HG03039 (cell line): ENCODE measurements at regions not wholly inside any gene's neighbourhood (a gene's known extent, or its start where the extent isn't known, plus 50 kb on each side); places are given as distances from the start of the nearest gene placed in this dataset.
"Not testable (repeated sequence)": the region's sequence is repeated elsewhere in the genome, so short reads cannot be mapped to it uniquely, and the experiment has no call there.

Source experiments
- ATAC-seq: cut with Tn5 transposase; IDR thresholded peaks from one replicate; pipeline ENCODE4 v1.9.1; 2021; ENCODE audit warnings: mild to moderate bottlenecking, moderate library complexity; ENCODE audit not compliant: unreplicated experiment

DNA sequence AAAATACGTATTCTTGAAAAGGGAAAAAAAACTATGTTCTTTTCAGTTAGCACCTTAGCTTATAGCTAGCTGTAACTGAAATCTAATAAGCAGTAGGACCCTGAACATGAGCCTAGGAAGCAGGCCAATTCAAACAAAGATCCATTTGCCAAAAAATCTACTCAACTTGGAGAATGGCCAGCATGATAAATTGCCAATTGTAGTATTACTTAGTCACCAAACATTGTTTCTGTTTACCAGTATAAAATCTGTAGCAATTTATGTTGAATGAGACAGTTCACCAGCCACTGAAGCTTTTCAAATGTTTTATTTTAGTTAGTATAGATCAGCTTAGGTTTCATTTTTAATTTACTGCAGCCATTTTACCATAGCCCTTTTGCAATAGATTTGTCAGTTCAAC, 323.6 kb upstream of the DIPK2B start:
- ATAC-seq = no peak

DNA sequence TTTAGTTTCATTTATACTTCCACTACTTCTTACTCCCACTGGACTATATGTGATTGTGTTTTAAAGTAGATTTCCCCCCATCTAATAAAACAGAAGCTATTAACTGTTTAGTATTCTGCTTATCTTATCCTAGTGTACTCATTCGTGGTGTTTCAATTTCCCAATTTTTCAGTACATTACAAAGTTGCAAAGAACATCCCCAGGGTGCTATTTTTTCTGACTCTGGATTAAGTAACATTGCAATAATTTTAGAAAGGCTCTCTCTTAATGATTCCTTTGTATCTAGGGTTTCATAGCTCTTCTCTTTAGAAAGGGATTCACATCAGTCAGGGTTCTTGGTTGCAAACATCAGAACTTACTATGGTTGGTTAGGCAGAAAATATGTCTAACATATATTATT, 317.9 kb upstream of the DIPK2B start:
- ATAC-seq = no peak

DNA sequence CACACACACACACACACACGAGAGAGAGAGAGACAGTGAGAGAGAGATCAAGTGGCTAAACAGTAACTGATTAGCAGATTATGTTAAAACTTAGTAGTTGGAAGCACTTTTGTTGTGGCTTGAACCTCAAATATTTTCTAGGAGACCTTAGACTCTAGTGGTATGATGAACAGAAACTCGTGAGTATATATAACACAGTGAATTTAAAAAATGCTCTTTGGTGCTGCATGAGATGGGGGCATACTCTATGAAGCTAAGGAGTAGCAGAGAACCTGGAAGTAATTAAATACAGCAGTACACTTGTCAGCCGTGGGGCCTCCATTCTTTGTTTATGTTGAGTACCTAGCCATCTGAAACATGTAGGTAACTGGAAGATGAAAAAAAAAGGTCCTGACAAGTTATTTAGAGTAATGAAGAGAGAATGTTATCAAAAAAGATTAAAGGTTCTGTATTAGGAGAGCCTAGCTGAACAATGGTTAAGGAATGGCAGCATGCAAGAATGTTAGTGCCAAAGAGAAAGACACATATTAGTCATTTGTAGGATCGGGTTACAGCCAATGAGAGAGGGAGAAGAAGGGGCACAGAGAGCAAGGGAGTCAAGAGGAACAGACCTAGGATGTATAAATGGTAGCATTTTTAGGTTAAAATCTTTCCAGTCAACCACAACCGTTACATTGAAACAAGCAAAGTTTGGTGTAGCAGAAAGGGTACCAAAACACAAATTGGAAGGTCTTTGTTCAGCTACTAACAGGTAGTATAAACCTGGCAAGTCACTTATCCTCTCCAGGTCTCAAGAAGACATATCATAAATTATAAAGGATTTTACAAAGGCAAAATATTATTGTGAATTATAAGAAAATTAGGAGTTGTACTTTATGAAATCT, 316.7 kb upstream of the DIPK2B start:
- ATAC-seq = no peak

DNA sequence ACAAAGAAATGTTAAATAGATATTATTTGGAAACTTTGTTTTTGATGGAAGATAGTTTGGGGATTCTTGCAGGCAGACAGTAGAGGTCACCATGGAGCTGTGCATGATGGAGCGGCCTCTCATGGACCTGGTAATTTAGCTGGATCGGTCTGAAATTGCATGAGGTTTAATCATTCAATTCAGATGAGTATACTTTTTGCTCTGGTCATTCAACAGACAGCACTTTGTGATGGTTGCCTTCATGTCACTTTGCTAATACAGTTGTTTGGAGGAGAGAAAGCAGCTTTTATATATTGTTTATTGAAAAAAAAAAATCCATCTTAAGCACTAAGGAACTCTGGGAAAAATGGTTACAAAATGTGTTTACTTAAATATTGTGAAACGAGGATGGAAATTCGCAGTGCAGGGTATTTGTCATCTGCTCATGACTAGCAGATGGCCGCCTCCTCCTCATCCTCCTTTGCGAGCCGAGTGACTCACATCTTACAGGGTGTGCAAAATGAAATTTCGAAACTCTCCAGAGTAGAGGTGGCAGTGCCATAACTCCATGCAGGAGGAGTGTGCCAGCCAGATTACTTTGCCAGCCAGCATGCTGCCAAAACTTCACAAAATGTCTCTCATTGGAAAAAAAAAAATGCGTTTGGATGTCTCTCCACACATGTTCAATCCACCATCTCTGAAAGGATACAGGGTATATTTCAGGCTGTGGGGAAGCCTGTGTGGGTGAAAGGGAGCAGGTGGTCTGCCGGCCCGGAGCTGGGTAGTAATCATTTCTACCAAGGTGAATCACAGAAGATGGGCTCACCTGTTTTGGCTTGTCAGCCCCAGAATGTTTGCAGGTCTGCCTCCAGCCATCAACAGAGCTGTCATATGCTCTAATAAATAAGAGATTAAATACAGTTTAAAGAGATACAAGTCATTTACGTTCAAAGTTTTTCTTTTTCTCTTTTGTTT, 314.9 kb upstream of the DIPK2B start:
- no peak for ATAC-seq

DNA sequence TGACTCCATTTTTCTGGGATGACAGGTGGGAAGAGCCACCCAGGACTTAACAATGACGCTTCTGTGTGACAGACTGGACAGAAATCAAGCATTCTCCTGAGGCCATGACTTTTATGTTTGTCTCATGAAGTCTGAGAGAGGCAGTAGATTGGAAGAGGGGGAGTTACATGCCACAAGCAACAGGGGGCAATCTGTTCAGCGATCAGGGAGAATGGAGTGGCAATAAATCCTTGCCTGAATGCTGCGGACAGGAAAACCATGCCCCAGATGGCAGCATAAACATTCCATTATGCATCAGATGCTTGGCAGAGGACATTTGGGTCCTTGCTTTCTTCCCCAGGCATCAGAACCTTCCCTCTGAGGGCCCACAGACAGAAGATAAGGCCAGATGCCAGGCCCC, 312.4 kb upstream of the DIPK2B start:
- ATAC-seq = no peak

DNA sequence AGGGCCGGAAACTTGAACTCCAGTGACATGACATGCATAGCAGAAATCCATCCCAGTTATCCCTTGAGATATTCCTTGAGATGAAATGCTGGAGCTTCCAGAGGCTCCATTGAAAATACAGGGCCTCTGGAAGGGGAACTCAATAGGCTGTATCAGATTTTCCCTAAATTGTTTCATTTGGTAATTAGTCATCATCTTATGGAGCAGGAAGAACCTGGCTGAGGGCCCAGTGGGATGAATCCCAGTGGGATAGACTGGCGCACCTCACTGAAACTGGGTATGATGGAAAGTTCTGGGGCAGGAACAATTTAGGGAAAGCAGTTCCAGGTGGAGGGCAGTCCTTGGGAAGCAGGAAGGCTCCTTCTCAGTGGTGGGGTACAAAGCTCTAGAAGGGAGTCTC, 307.8 kb upstream of the DIPK2B start:
- no peak for ATAC-seq

DNA sequence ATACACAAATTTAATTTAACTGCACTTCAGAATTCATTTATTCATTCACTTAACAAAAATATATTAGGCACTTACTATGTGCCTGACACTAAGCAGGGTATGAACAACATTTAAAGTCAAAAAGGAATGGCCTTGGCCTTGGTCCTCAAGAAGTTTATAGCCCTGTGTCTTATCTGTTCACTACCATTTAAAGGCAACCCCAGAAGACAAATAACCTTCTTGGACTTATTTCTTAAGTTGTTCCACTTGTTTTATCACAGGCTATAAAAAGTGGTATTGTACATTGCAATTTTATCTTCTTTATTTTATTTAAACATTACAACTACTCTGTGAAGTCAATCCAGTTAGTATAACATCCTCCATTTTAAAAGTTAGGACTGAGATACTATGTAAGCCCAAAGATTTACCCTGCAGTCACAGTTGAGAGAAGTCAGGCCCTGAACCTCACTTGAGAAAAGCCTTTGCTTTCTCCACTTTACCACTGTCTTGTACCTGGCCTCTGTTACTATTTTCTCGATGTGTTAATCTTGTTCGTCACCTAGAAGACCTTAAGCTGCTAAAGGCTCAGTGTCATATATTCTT, 305.6 kb upstream of the DIPK2B start:
- ATAC-seq = no peak

DNA sequence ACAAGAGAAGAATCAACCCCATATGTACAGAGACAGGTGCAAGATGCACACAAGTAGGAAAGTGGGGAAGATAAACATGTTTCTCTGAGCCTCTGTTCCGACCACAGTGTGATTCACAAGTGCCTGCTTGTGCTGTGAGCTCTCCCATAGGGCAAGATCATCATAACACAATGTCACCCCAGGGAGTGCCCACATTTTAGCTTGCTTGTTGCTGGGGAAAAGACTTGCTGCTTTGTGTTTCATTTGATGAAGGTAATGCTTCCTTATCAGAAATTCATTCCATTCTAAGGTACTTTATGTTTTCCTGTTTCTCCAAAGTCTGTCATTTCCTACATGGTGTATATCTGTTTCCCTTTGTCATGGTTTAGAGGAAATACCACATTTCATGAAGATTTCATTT, 304.5 kb upstream of the DIPK2B start:
- ATAC-seq = no peak

DNA sequence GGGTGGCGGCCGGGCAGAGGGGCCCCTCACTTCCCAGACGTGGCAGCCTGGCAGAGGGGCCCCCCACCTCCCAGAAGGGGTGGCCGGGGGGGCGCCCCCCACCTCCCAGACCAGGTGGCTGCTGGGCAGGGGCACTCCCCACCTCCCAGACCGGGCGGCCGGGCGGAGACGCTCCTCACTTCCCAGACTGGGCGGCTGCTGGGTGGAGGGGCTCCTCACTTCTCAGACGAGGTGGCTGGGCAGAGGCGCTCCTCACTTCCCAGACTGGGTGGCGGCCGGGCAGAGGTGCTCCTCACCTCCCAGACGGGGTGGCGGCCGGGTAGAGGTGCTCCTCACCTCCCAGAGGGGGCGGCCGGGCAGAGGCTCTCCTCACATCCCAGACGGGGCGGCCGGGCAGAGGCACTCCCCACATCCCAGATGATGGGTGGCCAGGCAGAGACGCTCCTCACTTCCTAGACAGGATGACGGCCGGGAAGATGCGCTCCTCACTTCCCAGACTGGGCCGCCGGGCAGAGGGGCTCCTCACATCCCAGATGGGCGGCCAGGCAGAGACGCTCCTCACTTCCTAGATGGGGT, 303.2 kb upstream of the DIPK2B start:
- not testable (repeated sequence) for ATAC-seq

DNA sequence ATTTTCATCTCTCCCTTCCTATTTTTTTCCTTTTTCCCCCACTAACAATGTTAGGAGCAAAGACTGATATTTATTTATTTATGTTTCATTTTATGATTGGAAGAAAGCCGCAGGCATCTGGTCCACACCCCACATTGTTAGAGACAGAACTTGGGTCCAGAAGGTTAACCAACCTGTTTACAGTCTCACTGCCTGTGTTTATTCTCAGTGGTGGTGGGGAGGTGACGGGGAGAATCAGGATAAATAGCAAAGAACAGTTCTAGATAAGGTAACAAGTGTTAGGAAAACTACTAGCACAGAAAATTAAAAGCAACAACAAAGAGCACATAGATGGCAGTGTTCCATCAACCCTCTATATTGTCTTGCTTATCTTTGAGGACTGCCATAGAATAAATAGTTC, 301.7 kb upstream of the DIPK2B start:
- ATAC-seq = no peak

DNA sequence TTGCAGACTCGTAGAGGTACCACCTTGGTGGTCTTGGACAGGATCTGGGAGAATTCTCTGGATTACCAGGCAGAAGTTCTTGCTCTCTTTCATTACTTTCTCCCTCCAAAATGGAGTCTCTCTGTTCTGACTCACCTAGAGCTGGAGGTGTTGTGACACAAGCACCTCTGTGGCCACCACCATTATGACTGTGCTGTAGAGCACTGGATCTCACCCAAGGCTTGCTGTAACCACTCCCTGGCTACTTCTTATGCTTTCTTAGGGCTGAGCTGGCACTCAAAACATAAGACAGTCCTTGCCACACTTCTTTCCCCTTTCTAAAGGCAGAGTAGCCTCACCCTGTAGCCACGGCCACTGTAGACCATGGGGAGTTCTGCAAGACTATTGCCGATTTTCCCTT, 296.6 kb upstream of the DIPK2B start:
- ATAC-seq = no peak

DNA sequence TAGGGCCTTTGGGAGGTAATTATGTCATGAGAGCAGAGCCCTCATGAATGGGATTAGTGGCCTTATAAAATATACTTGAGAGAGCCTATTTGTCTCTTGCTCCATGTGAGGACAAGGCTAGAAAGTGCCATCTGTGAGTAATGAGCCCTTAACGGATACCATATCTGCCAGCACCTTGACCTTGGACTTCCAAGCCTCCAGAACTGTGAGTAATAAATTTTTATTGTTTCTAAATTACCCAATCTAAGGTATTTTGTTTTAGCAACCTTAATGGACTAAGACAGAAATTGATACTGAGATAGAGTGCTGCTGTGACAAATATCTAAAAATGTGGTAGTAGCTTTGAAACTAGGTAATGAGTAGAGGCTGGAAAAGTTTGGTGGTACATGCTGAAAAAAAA, 285.0 kb upstream of the DIPK2B start:
- ATAC-seq = no peak

DNA sequence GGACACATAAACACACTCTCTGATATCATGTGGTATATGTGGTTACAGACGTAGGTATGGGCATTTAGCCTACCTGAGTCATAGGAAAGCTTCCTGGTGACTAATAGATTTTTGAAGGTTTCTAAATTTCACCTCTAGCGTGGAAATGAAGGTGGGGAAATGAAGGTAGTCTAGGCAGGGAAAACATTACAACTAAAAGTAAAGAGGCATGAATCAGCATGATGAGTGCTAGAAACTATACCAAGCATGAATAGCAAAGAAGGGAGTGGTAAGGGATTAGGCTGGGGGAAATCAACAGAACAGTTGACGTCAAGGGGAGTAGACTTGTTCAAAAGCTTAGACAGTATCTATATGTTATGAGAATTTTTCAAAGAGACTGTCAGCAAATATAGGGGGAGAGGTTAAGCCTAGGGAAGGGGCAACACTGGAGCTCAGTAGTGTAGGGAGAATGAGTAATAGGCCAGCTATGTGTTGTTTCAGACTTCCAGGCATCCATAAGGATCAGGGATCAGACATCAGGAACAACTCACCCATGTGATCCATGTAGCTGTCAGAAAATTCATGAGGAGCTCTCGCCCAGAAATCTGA, 279.3 kb upstream of the DIPK2B start:
- no peak for ATAC-seq

DNA sequence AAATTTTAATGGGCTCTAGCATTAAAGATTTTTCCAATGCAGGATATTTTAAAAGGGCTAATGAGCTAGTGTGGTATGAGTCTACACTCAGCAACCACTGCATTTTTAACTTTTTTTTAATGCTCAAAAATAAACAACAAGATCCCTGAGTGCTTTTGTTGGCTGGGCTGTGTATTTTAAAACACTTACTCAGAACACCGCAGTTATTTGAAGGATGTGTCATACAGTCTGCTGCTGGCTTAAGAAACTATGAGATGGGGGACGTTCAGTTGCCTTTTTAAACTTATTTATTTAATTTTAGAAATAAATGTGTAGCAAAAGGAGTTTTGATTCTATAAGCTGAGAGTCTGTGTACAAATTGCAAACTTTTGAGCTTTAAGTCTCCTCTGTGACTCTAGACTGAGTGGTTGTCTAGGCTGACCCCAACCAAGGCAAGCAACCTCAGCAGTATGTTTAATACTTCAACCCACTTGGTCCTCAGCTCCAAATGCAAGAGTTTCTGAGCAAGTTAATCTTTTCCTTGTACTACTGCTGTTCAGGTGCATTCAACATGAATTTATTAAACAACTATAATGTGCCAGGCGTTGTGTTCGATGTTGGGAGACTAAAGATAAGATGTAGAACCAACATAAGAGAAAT, 278.6 kb upstream of the DIPK2B start:
- ATAC-seq = no peak

DNA sequence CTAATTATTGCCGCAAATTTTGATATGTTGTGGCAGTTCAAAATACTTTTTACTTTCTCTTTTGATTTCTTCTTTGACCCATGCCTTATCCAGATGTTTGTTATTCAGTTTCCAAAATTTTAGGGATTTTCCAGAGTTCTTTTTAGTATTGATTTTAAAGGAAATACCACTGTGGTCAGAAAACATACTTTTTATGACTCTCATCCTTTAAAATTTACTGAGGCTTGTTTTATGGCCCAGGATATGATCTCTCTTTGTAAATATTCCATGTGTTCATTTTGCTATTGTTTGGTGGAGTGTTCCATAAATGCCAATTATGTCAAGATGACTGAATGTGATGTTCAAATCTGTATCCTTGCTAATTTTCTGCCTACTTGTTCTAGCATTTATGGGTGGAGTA, 272.3 kb upstream of the DIPK2B start:
- ATAC-seq = no peak

- not testable (repeated sequence) for ATAC-seq
Measured at GRCh38 chrX:45467537-45467936, 266.9 kb upstream of the DIPK2B start.

DNA sequence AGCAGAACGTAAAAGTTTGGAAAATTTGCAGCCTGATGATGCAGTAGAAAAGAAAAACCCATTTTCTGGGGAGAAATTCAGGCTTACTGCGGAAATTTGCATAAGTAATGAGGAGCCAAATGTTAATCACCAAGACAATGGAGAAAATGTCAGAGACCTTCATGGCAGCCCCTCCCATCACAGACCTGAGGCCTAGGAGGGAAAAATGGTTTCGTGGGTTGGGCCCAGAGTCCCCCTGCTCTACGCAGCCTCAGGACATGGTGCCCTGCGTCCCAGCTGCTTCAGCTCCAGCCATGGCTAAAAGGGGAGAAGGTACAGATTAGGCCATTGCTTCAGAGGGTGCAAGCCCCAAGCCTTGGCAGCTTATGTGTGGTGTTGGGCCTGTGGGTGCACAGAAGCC, 255.1 kb upstream of the DIPK2B start:
- not testable (repeated sequence) for ATAC-seq

- no peak for ATAC-seq
Measured at GRCh38 chrX:45454290-45454689, 253.6 kb upstream of the DIPK2B start.

- no peak for ATAC-seq
Measured at GRCh38 chrX:45449982-45450381, 249.3 kb upstream of the DIPK2B start.

DNA sequence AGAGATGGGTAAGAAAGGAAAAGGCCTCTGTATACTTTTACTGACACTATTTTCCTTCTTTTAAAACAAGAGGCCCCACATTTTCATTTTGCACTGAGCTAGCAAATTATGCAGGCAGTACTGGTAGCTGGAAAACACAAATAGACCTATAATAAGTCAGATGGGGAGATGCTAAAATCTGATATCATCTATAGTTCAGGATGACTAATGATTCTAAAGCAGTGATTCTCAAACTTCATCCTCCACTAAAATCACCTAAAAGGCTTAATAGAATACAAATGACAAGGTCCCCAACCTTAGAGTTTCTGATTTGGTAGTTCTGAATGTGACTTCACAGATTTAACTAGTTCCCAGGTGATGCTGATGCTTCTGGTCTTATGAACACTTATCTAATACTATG, 247.3 kb upstream of the DIPK2B start:
- no peak for ATAC-seq
